ENCODE measurements at regions not wholly inside any gene's neighbourhood (a gene's known extent, or its start where the extent isn't known, plus 50 kb on each side); places are given as distances from the start of the nearest gene placed in this dataset.

GRCh38 chr12:113577464-113578129 is 105.9 kb upstream of the LHX5 start:
- ATAC-seq (replicated peaks in 1 of 2), result no peak
- H3K9me3 Mint-ChIP-seq, result peaks cover 4 to 7% of the 10 kb centered on the region in 2 donors
- H3K27ac Mint-ChIP-seq, result no peak overlapping the region
- no peak overlapping the region for H3K4me3 Mint-ChIP-seq
- H3K27me3 Mint-ChIP-seq (ENCODE audit: low read depth), result peaks cover 18% of the 10 kb centered on the region
- no peak for DNase-seq
- no peaks in the 10 kb centered on the region for H3K4me1 Mint-ChIP-seq (ENCODE audit: low read depth)
- H3K36me3 Mint-ChIP-seq (ENCODE audit: insufficient read depth in 2 of 2), result peaks cover 0 to 4% of the 10 kb centered on the region in 2 donors

DNA sequence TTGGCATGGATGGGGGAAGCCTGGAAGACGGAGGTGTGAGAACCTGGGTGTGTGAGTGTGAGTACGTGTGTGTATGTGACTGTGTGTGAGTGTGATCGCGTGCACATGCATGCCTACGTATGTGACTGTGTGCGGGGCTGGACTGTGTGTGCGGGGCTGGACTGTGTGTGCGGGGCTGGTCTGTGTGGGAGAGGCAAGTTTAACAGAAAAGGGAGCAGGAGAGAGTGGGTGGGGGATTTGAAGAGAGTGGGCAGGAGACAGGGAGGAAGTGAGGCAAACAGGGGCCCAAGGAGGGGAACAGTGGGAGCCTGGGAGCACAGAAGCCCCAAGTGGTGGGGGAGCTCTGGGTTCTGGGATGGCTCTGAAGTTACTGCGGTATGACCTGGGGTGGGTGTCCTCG is 103.7 kb upstream of the LHX5 start:
- Mint-ChIP-seq H3K27me3 (ENCODE audit: low read depth) (peaks cover 12% of the 10 kb centered on the region), H3K36me3 (ENCODE audit: insufficient read depth in 2 of 2) (no peaks in the 10 kb centered on the region), H3K27ac (no peak overlapping the region), H3K9me3 (peaks cover 0 to 4% of the 10 kb centered on the region in 2 donors), H3K4me1 (ENCODE audit: low read depth) (no peaks in the 10 kb centered on the region), H3K4me3 (no peak overlapping the region)
- no peak for ATAC-seq (replicated peaks in 1 of 2)
- DNase-seq, result no peak

GRCh38 chr12:113573148-113573547 is 101.5 kb upstream of the LHX5 start:
- no peak overlapping the region for H3K4me3 Mint-ChIP-seq
- H3K27ac Mint-ChIP-seq, result no peak overlapping the region
- peaks cover 0 to 3% of the 10 kb centered on the region in 2 donors for H3K9me3 Mint-ChIP-seq
- H3K36me3 Mint-ChIP-seq (ENCODE audit: insufficient read depth in 2 of 2), result no peaks in the 10 kb centered on the region
- no peak for ATAC-seq (replicated peaks in 1 of 2)
- H3K4me1 Mint-ChIP-seq (ENCODE audit: low read depth), result no peaks in the 10 kb centered on the region
- no peak for DNase-seq
- H3K27me3 Mint-ChIP-seq (ENCODE audit: low read depth), result peaks cover 12% of the 10 kb centered on the region

- ATAC-seq (replicated peaks in 1 of 2) (no peak), DNase-seq (no peak)
- peaks cover 0 to 3% of the 10 kb centered on the region in 2 donors for H3K9me3 Mint-ChIP-seq
- no peaks in the 10 kb centered on the region for H3K36me3 Mint-ChIP-seq (ENCODE audit: insufficient read depth in 2 of 2)
- H3K27me3 Mint-ChIP-seq (ENCODE audit: low read depth), result no peaks in the 10 kb centered on the region
- H3K4me1 Mint-ChIP-seq (ENCODE audit: low read depth), result no peaks in the 10 kb centered on the region
- H3K4me3 Mint-ChIP-seq, result no peak overlapping the region
- no peak overlapping the region for H3K27ac Mint-ChIP-seq
Observed at GRCh38 chr12:113571713-113572112, 100.0 kb upstream of the LHX5 start.

DNA sequence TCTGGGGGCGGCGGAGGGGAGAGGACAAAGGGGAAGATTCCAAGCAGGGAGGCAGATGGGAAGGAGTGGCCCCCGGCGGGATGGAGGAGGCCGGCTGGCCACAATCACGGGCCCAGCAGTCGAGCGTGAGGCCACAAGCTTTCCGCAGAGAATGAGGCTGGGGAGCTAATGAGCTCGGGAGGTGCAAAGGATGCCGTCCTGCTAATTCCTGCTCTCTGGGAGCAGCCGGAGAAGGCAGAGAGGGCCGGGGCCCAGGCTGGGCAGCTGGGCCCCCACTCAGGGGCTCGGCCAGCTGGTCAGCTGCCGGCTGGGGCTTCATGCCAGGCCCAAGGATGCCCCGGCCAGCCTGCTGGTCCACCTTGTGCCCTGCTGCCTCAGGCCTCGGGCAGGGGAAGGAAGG is 98.1 kb upstream of the LHX5 start:
- Mint-ChIP-seq H3K36me3 (ENCODE audit: insufficient read depth in 2 of 2) (no peaks in the 10 kb centered on the region), H3K27me3 (ENCODE audit: low read depth) (no peaks in the 10 kb centered on the region), H3K4me1 (ENCODE audit: low read depth) (no peaks in the 10 kb centered on the region), H3K4me3 (no peak overlapping the region), H3K27ac (no peak overlapping the region), H3K9me3 (peaks cover 0 to 3% of the 10 kb centered on the region in 2 donors)
- no peak for ATAC-seq (replicated peaks in 1 of 2)
- no peak for DNase-seq

- H3K27ac Mint-ChIP-seq, result no peak overlapping the region
- H3K4me1 Mint-ChIP-seq (ENCODE audit: low read depth), result no peaks in the 10 kb centered on the region
- H3K36me3 Mint-ChIP-seq (ENCODE audit: insufficient read depth in 2 of 2), result no peaks in the 10 kb centered on the region
Observed at GRCh38 chr12:113568021-113568420, 96.3 kb upstream of the LHX5 start.

GRCh38 chr12:113565368-113565767 is 93.7 kb upstream of the LHX5 start:
- no peak for ATAC-seq (replicated peaks in 1 of 2)
- H3K36me3 Mint-ChIP-seq (ENCODE audit: insufficient read depth in 2 of 2), result no peaks in the 10 kb centered on the region
- no peak for DNase-seq
- H3K27ac Mint-ChIP-seq, result no peak overlapping the region
- no peaks in the 10 kb centered on the region for H3K4me1 Mint-ChIP-seq (ENCODE audit: low read depth)
- H3K27me3 Mint-ChIP-seq (ENCODE audit: low read depth), result no peaks in the 10 kb centered on the region
- H3K4me3 Mint-ChIP-seq, result no peak overlapping the region
- peaks cover 0 to 1% of the 10 kb centered on the region in 2 donors for H3K9me3 Mint-ChIP-seq

More at GRCh38 chr12:113568021-113568420, 96.3 kb upstream of the LHX5 start:
- DNase-seq (no peak), ATAC-seq (replicated peaks in 1 of 2) (no peak)
- peaks cover 1 to 3% of the 10 kb centered on the region in 2 donors for H3K9me3 Mint-ChIP-seq
- no peaks in the 10 kb centered on the region for H3K27me3 Mint-ChIP-seq (ENCODE audit: low read depth)
- H3K4me3 Mint-ChIP-seq, result no peak overlapping the region

DNA sequence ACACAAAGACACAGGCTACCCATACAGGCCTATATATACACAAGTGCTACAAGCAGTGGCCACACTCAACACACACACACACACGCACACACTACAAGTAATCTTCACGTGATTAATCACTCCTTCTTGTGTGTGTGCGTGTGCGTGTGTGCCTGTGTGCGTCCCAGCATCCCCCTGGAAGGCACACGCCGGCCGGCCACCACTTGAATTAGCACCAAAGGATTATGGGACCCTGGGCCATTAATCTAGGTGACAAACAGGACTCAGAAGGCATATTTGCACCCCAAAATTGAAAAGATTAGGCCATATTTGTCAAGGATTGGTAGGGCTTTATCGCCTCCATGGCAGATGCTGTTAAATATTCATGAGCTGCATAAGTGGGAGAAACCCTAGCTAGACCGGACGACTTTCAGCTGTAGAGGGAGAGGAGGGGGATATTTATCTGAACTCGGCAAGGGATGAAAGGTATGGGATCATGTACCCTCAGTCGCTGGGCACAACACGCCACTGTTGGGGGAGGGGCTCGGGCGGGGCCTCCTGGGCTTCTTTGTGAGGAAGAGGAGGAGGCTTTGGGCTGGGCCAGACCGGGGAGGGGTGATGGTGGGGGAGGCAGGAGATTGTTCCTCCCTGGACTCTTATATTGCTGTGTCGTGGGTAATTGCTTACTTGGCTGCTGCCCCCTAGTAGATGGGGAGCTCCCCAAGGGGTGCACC is 89.6 kb upstream of the LHX5 start:
- Mint-ChIP-seq H3K4me1 (ENCODE audit: low read depth) (no peaks in the 10 kb centered on the region), H3K27me3 (ENCODE audit: low read depth) (no peaks in the 10 kb centered on the region), H3K27ac (no peak overlapping the region), H3K36me3 (ENCODE audit: insufficient read depth in 2 of 2) (no peaks in the 10 kb centered on the region), H3K9me3 (peaks cover 0 to 1% of the 10 kb centered on the region in 2 donors), H3K4me3 (no peak overlapping the region)
- no peak for DNase-seq
- ATAC-seq (replicated peaks in 1 of 2), result no peak

DNA sequence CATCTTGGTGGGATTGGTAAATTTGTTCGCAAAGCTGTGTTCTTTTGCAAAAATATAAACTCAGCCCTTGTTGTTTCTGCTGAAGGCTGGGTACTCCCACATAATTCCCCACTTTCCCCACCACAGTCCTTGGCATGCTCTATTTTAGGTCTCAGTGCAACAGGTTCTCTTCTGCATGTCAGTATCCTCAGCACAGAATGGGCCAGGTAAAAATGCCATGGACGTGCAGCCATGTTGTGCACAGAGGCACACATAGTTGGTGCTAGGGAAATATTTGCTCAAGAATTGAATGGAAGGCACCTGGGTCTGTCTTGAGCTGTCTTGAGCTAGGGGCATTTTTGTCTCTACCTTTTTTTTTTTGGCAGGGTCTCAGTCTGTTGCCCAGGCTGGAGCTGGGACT is 87.8 kb upstream of the LHX5 start:
- Mint-ChIP-seq H3K9me3 (peaks cover 0 to 1% of the 10 kb centered on the region in 2 donors), H3K27me3 (ENCODE audit: low read depth) (no peaks in the 10 kb centered on the region), H3K4me3 (no peak overlapping the region), H3K4me1 (ENCODE audit: low read depth) (no peaks in the 10 kb centered on the region), H3K36me3 (ENCODE audit: insufficient read depth in 2 of 2) (no peaks in the 10 kb centered on the region), H3K27ac (no peak overlapping the region)
- DNase-seq (no peak), ATAC-seq (replicated peaks in 1 of 2) (no peak)

DNA sequence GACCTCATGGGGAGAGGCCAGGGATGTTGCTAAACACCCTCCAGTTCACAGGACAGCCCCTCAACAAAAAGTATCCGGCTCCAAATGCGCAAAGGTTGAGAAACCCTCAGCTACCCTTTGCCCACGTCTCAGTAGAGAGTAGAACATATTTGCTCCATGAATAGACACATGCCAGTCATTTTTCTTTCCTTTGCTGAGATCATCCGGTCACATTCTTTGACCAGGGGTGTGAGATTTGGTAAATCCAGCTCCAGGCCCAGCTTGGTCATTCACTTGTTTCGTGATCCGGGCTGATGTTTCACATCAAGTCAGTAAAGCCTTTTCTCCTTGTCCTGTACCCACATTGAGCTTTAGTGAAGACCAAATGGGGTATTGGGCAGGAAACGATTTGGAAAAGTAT is 83.6 kb upstream of the LHX5 start:
- Mint-ChIP-seq H3K27me3 (ENCODE audit: low read depth) (no peaks in the 10 kb centered on the region), H3K36me3 (ENCODE audit: insufficient read depth in 2 of 2) (no peaks in the 10 kb centered on the region), H3K4me1 (ENCODE audit: low read depth) (no peaks in the 10 kb centered on the region), H3K27ac (no peak overlapping the region), H3K9me3 (peaks cover 0 to 1% of the 10 kb centered on the region in 2 donors), H3K4me3 (no peak overlapping the region)
- DNase-seq, result no peak
- no peak for ATAC-seq (replicated peaks in 1 of 2)

DNA sequence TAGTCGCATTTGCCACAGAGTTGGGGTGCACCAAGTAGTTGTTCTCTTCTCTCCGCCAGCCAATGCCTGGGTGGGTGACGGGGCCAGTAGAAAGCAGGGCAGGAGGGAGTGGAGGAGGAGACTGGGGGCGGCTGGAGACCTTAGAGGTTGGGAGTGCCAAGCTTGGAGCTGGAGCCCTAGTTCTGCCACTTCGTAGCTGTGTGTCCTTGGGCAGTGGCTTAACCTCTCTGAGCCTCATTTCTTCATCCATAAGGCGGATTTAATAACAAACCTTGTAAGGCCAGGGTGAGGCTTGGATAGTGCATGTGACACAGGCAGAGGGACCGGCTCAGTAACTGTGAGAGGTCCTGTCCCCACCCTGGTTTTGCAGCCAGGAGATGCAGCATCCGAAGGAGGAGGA is 81.1 kb upstream of the LHX5 start:
- peaks cover 7% of the 10 kb centered on the region for H3K27me3 Mint-ChIP-seq (ENCODE audit: low read depth)
- ATAC-seq (replicated peaks in 1 of 2) (no peak), DNase-seq (no peak)
- H3K27ac Mint-ChIP-seq, result no peak overlapping the region
- peaks cover 3 to 4% of the 10 kb centered on the region in 2 donors for H3K9me3 Mint-ChIP-seq
- no peaks in the 10 kb centered on the region for H3K36me3 Mint-ChIP-seq (ENCODE audit: insufficient read depth in 2 of 2)
- no peaks in the 10 kb centered on the region for H3K4me1 Mint-ChIP-seq (ENCODE audit: low read depth)
- no peak overlapping the region for H3K4me3 Mint-ChIP-seq

DNA sequence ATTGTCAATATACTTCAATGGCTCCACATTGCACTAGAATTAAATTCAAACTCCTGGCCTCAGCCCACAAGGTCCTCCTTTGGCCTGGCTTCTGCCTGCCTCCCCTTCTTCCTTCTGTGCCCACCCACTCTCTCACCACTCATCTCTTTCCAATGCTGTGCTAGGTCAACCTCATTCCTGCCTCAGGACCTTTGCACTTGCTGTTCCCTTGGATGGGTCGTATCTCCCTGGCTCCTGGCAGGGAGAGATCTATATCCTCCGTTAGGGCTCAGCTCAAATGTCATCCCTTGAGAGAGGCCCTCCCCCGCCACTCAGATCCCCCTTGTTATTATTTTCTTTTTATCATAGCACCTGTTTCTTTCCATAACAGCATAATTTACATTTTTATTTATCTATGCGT is 79.9 kb upstream of the LHX5 start:
- no peaks in the 10 kb centered on the region for H3K36me3 Mint-ChIP-seq (ENCODE audit: insufficient read depth in 2 of 2)
- H3K27me3 Mint-ChIP-seq (ENCODE audit: low read depth), result peaks cover 17% of the 10 kb centered on the region

DNA sequence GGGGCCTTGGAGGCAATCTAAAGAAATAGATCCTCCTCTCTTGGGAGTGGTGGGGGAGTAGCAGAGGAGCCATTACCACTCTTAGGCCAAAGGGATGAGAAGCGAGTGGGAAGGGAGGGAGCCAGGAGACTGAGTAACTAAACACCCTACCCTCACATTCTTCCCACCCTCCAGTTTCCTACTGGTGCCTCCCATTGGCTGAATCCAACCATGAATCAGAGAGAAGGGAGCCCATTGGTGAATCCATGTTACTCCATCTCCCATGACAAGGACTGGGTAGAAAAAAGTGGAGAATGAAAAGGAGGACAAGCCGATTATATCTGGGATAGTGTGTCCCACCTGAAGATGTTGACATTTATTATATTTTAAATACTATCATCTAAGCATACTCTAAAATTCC is 76.8 kb upstream of the LHX5 start:
- Mint-ChIP-seq H3K4me3 (no peak overlapping the region), H3K27ac (no peak overlapping the region), H3K4me1 (ENCODE audit: low read depth) (no peaks in the 10 kb centered on the region), H3K9me3 (peaks cover 4 to 5% of the 10 kb centered on the region in 2 donors), H3K36me3 (ENCODE audit: insufficient read depth in 2 of 2) (no peaks in the 10 kb centered on the region), H3K27me3 (ENCODE audit: low read depth) (peaks cover 17% of the 10 kb centered on the region)
- ATAC-seq (replicated peaks in 1 of 2) (no peak), DNase-seq (no peak)

More for the DNA sequence above, 79.9 kb upstream of the LHX5 start:
- Mint-ChIP-seq H3K4me3 (no peak overlapping the region), H3K9me3 (peaks cover 3 to 4% of the 10 kb centered on the region in 2 donors), H3K27ac (no peak overlapping the region), H3K4me1 (ENCODE audit: low read depth) (no peaks in the 10 kb centered on the region)
- no peak for DNase-seq
- ATAC-seq (replicated peaks in 1 of 2), result no peak
